ENCODE measurements at regions not wholly inside any gene's neighbourhood (a gene's known extent, or its start where the extent isn't known, plus 50 kb on each side); places are given as distances from the start of the nearest gene placed in this dataset.

GRCh38 chr11:87861030-87861429, 314.2 kb downstream of the RAB38 start:
- DNase-seq (ENCODE audit: low spot score): no peak
- Histone ChIP-seq H3K4me1 (ENCODE audit: control insufficient read depth in 4 of 4, insufficient read depth in 4 of 4, low read length in 3 of 4) (no peaks in the 10 kb centered on the region), H3K27me3 (ENCODE audit: control insufficient read depth in 4 of 4, insufficient read depth in 4 of 4, low read length in 3 of 4) (no peaks in the 10 kb centered on the region), H3K4me3 (ENCODE audit: low read depth in 1 of 3, low read length in 3 of 3) (no peak overlapping the region), H3K9me3 (ENCODE audit: control insufficient read depth in 4 of 4, low read length in 3 of 4) (no peaks in the 10 kb centered on the region), H3K9ac (ENCODE audit: low read depth in 1 of 2, low read length in 2 of 2) (no peak overlapping the region), H3K36me3 (ENCODE audit: control insufficient read depth in 4 of 4, insufficient read depth in 3 of 4, low read depth in 1 of 4, low read length in 3 of 4) (no peaks in the 10 kb centered on the region), H3K27ac (ENCODE audit: low read depth in 1 of 2, low read length in 2 of 2) (no peak overlapping the region)
- TF ChIP-seq FOXA1 (IDR thresholded peaks at IDR 0.05) (no peak), TAF1 (conservative IDR thresholded peaks at IDR 0.05) (no peak), EGR1 (IDR thresholded peaks at IDR 0.05; ENCODE audit: low read depth in 2 of 2) (no peak), ATF3 (IDR thresholded peaks at IDR 0.05) (no peak), NR2F2 (IDR thresholded peaks at IDR 0.05) (no peak), RAD21 (IDR thresholded peaks at IDR 0.05) (no peak), HNF4A (conservative IDR thresholded peaks at IDR 0.05) (no peak), REST (IDR thresholded peaks at IDR 0.05) (no peak), ZBTB33 (IDR thresholded peaks at IDR 0.05) (no peak), FOXA2 (IDR thresholded peaks at IDR 0.05) (no peak), JUND (IDR thresholded peaks at IDR 0.05) (no peak), MAX (IDR thresholded peaks at IDR 0.05) (no peak), SP1 (IDR thresholded peaks at IDR 0.05) (no peak), CTCF (IDR thresholded peaks at IDR 0.05; ENCODE audit: low read depth, low read length, missing input control) (no peak)
- 64% methylated on average over 4 of the region's 4 CpGs for WGBS

- no peaks in the 10 kb centered on the region for H3K9me3 ChIP-seq (ENCODE audit: control insufficient read depth in 4 of 4, low read length in 3 of 4)
- H3K9ac ChIP-seq (ENCODE audit: low read depth in 1 of 2, low read length in 2 of 2): no peak overlapping the region
- no peaks in the 10 kb centered on the region for H3K4me1 ChIP-seq (ENCODE audit: control insufficient read depth in 4 of 4, insufficient read depth in 4 of 4, low read length in 3 of 4)
- H3K36me3 ChIP-seq (ENCODE audit: control insufficient read depth in 4 of 4, insufficient read depth in 3 of 4, low read depth in 1 of 4, low read length in 3 of 4): no peaks in the 10 kb centered on the region
- no peak overlapping the region for H3K4me3 ChIP-seq (ENCODE audit: low read depth in 1 of 3, low read length in 3 of 3)
- no peak overlapping the region for H3K27ac ChIP-seq (ENCODE audit: low read depth in 1 of 2, low read length in 2 of 2)
- H3K27me3 ChIP-seq (ENCODE audit: control insufficient read depth in 4 of 4, insufficient read depth in 4 of 4, low read length in 3 of 4): no peaks in the 10 kb centered on the region
- WGBS: 80% methylated on average over 1 of the region's 1 CpG
- no peak for DNase-seq (ENCODE audit: low spot score)
- no peak for TF ChIP-seq GABPA (IDR thresholded peaks at IDR 0.05 in 1 of 2, conservative IDR thresholded peaks at IDR 0.05 in 1 of 2)
- TF ChIP-seq HNF4A (conservative IDR thresholded peaks at IDR 0.05): no peak
- no peak for TF ChIP-seq MAX (IDR thresholded peaks at IDR 0.05)
- no peak for TF ChIP-seq YY1 (IDR thresholded peaks at IDR 0.05)
Measured at GRCh38 chr11:87859636-87860035, 315.6 kb downstream of the RAB38 start.

All from liver (tissue), 8 donors.